DND-41 (cell line): ENCODE measurements at regions not wholly inside any gene's neighbourhood (a gene's known extent, or its start where the extent isn't known, plus 50 kb on each side); places are given as distances from the start of the nearest gene placed in this dataset.

Experiments
- ATAC-seq: fragments of 200-7000 bp; cut with Tn5 transposase; 3 replicates; pipeline ENCODE4 v1.9.1; 2021; ENCODE audit warnings: low read depth; ENCODE audit not compliant: insufficient read depth
- DNase-seq: peaks from one replicate; pipeline ENCODE4 v3.0.0-alpha.2; 2020
- H2AFZ ChIP-seq: 2 replicates; pipeline ENCODE4 v1.6.0; 2012; ENCODE audit warnings: low read depth, low read length
- H3K27ac ChIP-seq: 2 replicates; pipeline ENCODE4 v1.5.1; 2012; ENCODE audit warnings: low read length, inconsistent platforms
- H3K27me3 ChIP-seq: fragments of 200-600 bp; sonication (generic); 2 replicates; pipeline ENCODE4 v1.6.0; 2012; ENCODE audit warnings: low read length, mild to moderate bottlenecking, inconsistent platforms; ENCODE audit not compliant: insufficient read depth, poor library complexity
- H3K36me3 ChIP-seq: 2 replicates; pipeline ENCODE4 v1.5.1; 2012; ENCODE audit warnings: low read length, inconsistent platforms; ENCODE audit not compliant: insufficient read depth
- H3K4me1 ChIP-seq: 2 replicates; pipeline ENCODE4 v1.5.1; 2012; ENCODE audit warnings: mild to moderate bottlenecking, low read length; ENCODE audit not compliant: insufficient read depth
- H3K4me2 ChIP-seq: 2 replicates; pipeline ENCODE4 v1.6.0; 2012; ENCODE audit warnings: mild to moderate bottlenecking, moderate library complexity, low read length, inconsistent platforms; ENCODE audit not compliant: insufficient read depth
- H3K4me3 ChIP-seq, 2 experiments: fragments of 200-600 bp in 1 of 2; shearing (Covaris generic) in 1 of 2; 2 replicates each; pipeline ENCODE4 v1.5.1; 2012 to 2016; ENCODE audit warnings: inconsistent platforms in 2 of 2, low read length in 2 of 2, mild to moderate bottlenecking in 2 of 2, low read depth in 1 of 2, moderate library complexity in 1 of 2
- H3K79me2 ChIP-seq: 2 replicates; pipeline ENCODE4 v1.6.0; 2012; ENCODE audit warnings: low read length, inconsistent platforms; ENCODE audit not compliant: insufficient read depth
- H3K9ac ChIP-seq: 2 replicates; pipeline ENCODE4 v1.6.0; 2012; ENCODE audit warnings: low read depth, mild to moderate bottlenecking, inconsistent platforms, low read length, moderate library complexity
- H3K9me3 ChIP-seq: 2 replicates; pipeline ENCODE4 v1.5.1; 2012; ENCODE audit warnings: low read length, moderate library complexity, mild to moderate bottlenecking, inconsistent platforms; ENCODE audit not compliant: insufficient read depth, severe bottlenecking
- H4K20me1 ChIP-seq: 2 replicates; pipeline ENCODE4 v1.6.0; 2012; ENCODE audit warnings: low read length; ENCODE audit not compliant: insufficient read depth
- CTCF ChIP-seq: IDR thresholded peaks from 2 replicates; pipeline ENCODE4 v1.5.1; 2012; ENCODE audit warnings: borderline replicate concordance, low read length, moderate library complexity, mild to moderate bottlenecking; ENCODE audit not compliant: poor library complexity, severe bottlenecking; ENCODE audit errors: extremely low read depth
- EZH2 ChIP-seq: IDR thresholded peaks from 3 replicates; pipeline ENCODE4 v1.6.1; 2012; ENCODE audit warnings: borderline replicate concordance, low read depth, mild to moderate bottlenecking, moderate library complexity, low read length, inconsistent platforms; ENCODE audit not compliant: severe bottlenecking

- no peak overlapping the region for H3K4me2 ChIP-seq
- H3K27me3 ChIP-seq, result no peaks in the 10 kb centered on the region
- H3K4me1 ChIP-seq, result no peaks in the 10 kb centered on the region
- no peak for TF ChIP-seq EZH2
- TF ChIP-seq CTCF, result no peak
- no peak overlapping the region for H2AFZ ChIP-seq
- no peak overlapping the region for H3K27ac ChIP-seq
- no peaks in the 10 kb centered on the region for H3K36me3 ChIP-seq
- DNase-seq (no peak), ATAC-seq (no peak)
- H3K9me3 ChIP-seq, result no peaks in the 10 kb centered on the region
- H3K4me3 ChIP-seq, result no peak overlapping the region
- no peaks in the 10 kb centered on the region; the same call in none of the 2 replicates for H4K20me1 ChIP-seq
- no peak overlapping the region for H3K9ac ChIP-seq
- H3K79me2 ChIP-seq, result no peaks in the 10 kb centered on the region
Observed at GRCh38 chr1:37258068-37258467, 216.3 kb upstream of the ZC3H12A start.

GRCh38 chr1:37259019-37259418 lies 215.4 kb upstream of the ZC3H12A start:
- ATAC-seq (no peak), DNase-seq (no peak)
- no peak overlapping the region for H2AFZ ChIP-seq
- TF ChIP-seq EZH2, result no peak
- TF ChIP-seq CTCF, result no peak
- H3K79me2 ChIP-seq, result no peaks in the 10 kb centered on the region
- H3K4me3 ChIP-seq, result no peak overlapping the region
- H3K27me3 ChIP-seq, result no peaks in the 10 kb centered on the region
- no peak overlapping the region for H3K4me2 ChIP-seq
- no peak overlapping the region for H3K9ac ChIP-seq
- no peaks in the 10 kb centered on the region for H3K9me3 ChIP-seq
- H4K20me1 ChIP-seq, result no peaks in the 10 kb centered on the region; the same call in none of the 2 replicates
- no peak overlapping the region for H3K27ac ChIP-seq
- H3K36me3 ChIP-seq, result no peaks in the 10 kb centered on the region
- H3K4me1 ChIP-seq, result no peaks in the 10 kb centered on the region

GRCh38 chr1:37261129-37261528 lies 213.3 kb upstream of the ZC3H12A start:
- Histone ChIP-seq H3K4me2 (no peak overlapping the region), H3K27ac (no peak overlapping the region), H2AFZ (no peak overlapping the region), H3K36me3 (no peaks in the 10 kb centered on the region), H3K4me3 (no peak overlapping the region), H3K9ac (no peak overlapping the region), H4K20me1 (no peaks in the 10 kb centered on the region; the same call in none of the 2 replicates), H3K4me1 (no peaks in the 10 kb centered on the region), H3K27me3 (no peaks in the 10 kb centered on the region), H3K9me3 (no peaks in the 10 kb centered on the region), H3K79me2 (no peaks in the 10 kb centered on the region)
- DNase-seq (no peak), ATAC-seq (no peak)
- no peak for TF ChIP-seq EZH2
- TF ChIP-seq CTCF, result no peak
